GM23248 (cell line): ENCODE measurements at regions not wholly inside any gene's neighbourhood (a gene's known extent, or its start where the extent isn't known, plus 50 kb on each side); places are given as distances from the start of the nearest gene placed in this dataset.

ENCODE experiments used
- EZH2 ChIP-seq: fragments of 200-600 bp; sonication (generic); IDR thresholded peaks from 2 replicates; pipeline ENCODE4 v1.6.1; 2018; ENCODE audit warnings: antibody characterized with exemption, mild to moderate bottlenecking; ENCODE audit not compliant: insufficient read depth, poor library complexity, severe bottlenecking
- EZH2phosphoT487 ChIP-seq: fragments of 200-600 bp; sonication (generic); IDR thresholded peaks from 2 replicates; pipeline ENCODE4 v1.6.1; 2018; ENCODE audit warnings: antibody characterized with exemption, moderate library complexity, mild to moderate bottlenecking, low read depth; ENCODE audit not compliant: insufficient read depth

DNA sequence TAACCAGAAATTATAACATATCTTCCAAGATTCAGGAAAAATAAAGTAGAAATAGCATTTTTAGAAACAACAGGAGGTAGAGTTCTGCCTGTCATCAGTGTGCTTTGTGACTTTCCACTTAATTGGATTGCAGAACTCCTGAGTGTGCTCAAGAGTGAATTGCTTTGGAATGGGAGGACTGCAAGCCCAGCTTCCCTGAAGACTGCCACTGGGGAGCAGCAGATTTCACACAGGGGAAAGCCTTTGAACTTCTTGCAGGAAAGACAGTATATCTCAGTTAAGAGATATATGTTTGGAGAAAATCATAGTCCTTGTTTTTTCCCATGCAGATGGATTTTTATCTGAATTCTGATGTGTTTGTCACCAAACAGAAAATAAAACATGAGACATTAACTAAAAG, 124.5 kb downstream of the TMEM168 start:
- TF ChIP-seq EZH2phosphoT487 (no peak), EZH2 (no peak)
